A673 (cell line): ENCODE measurements at regions not wholly inside any gene's neighbourhood (a gene's known extent, or its start where the extent isn't known, plus 50 kb on each side); places are given as distances from the start of the nearest gene placed in this dataset.

ENCODE experiments used
- BruUV-seq: library from RNA; stranded (reverse); fragments of 400-500 nt; replicated peaks from 2 replicates; lab custom pipeline; 2021; lab: Mats Ljungman, UMichigan
- CTCF ChIA-PET: fragments of 300-600 bp; sonication (Branson Sonifier 250); formaldehyde crosslinking; loops from one replicate; lab custom pipeline; 2022; ENCODE audit warnings: antibody characterized with exemption; lab: Charles Lee
- POLR2A ChIA-PET: fragments of 300-600 bp; sonication (Branson Sonifier 250); formaldehyde crosslinking; loops from one replicate; lab custom pipeline; 2022; ENCODE audit warnings: antibody characterized with exemption; ENCODE audit not compliant: low non-redundant PET; lab: Charles Lee
- DNase-seq: peaks from one replicate; pipeline ENCODE4 v3.0.0-alpha.2; 2015; ENCODE audit warnings: low spot score
- H3K27ac ChIP-seq: fragments of 200-600 bp; sonication (generic); 2 replicates; pipeline ENCODE4 v1.5.1; 2016; ENCODE audit warnings: mixed run types, low read depth, mild to moderate bottlenecking, mixed read lengths, antibody characterized with exemption, low read length; ENCODE audit not compliant: poor library complexity, severe bottlenecking
- H3K27me3 ChIP-seq: fragments of 200-600 bp; sonication (generic); replicated peaks from 2 replicates; pipeline ENCODE4 v1.6.1; 2017; ENCODE audit warnings: mixed run types, low read depth, mild to moderate bottlenecking, mixed read lengths, antibody characterized with exemption, low read length; ENCODE audit not compliant: insufficient read depth, poor library complexity
- H3K36me3 ChIP-seq: fragments of 200-600 bp; sonication (generic); 2 replicates; pipeline ENCODE4 v1.6.1; 2016; ENCODE audit warnings: mixed run types, mild to moderate bottlenecking, mixed read lengths, antibody characterized with exemption, low read length; ENCODE audit not compliant: insufficient read depth, poor library complexity, severe bottlenecking
- H3K4me1 ChIP-seq: fragments of 200-600 bp; sonication (generic); 2 replicates; pipeline ENCODE4 v1.6.1; 2017; ENCODE audit warnings: mixed run types, mild to moderate bottlenecking, mixed read lengths, antibody characterized with exemption, low read length; ENCODE audit not compliant: insufficient read depth, poor library complexity, severe bottlenecking
- H3K4me3 ChIP-seq: fragments of 200-600 bp; sonication (generic); 2 replicates; pipeline ENCODE4 v1.5.1; 2016; ENCODE audit warnings: low read depth, mixed run types, mild to moderate bottlenecking, mixed read lengths, low read length; ENCODE audit not compliant: poor library complexity, severe bottlenecking
- H3K9me3 ChIP-seq: fragments of 200-600 bp; sonication (generic); 2 replicates; pipeline ENCODE4 v1.6.1; 2016; ENCODE audit warnings: mixed run types, low read depth, mild to moderate bottlenecking, mixed read lengths, antibody characterized with exemption, low read length; ENCODE audit not compliant: poor library complexity, severe bottlenecking
- EZH2 ChIP-seq: fragments of 200-600 bp; sonication (generic); IDR thresholded peaks from 2 replicates; pipeline ENCODE4 v1.6.1; 2017; ENCODE audit warnings: borderline replicate concordance, low read depth, mild to moderate bottlenecking, mixed read lengths, antibody characterized with exemption, low read length; ENCODE audit not compliant: poor library complexity, severe bottlenecking
- intact Hi-C: fragments of 100-400 bp; cut with micrococcal nuclease; formaldehyde crosslinking; loops from one replicate; pipeline ENCODE4 v1.10.0; 2022; ENCODE audit not compliant: unreplicated experiment
- TF ChIP-seq, protein P1 (sequence below): fragments of 300-800, 200-600 bp; sonication (generic); conservative IDR thresholded peaks from 2 replicates; pipeline ENCODE4 v1.5.1; 2017; ENCODE audit warnings: low read depth, mild to moderate bottlenecking, antibody characterized with exemption, low read length, moderate library complexity, mixed read lengths

DNA sequence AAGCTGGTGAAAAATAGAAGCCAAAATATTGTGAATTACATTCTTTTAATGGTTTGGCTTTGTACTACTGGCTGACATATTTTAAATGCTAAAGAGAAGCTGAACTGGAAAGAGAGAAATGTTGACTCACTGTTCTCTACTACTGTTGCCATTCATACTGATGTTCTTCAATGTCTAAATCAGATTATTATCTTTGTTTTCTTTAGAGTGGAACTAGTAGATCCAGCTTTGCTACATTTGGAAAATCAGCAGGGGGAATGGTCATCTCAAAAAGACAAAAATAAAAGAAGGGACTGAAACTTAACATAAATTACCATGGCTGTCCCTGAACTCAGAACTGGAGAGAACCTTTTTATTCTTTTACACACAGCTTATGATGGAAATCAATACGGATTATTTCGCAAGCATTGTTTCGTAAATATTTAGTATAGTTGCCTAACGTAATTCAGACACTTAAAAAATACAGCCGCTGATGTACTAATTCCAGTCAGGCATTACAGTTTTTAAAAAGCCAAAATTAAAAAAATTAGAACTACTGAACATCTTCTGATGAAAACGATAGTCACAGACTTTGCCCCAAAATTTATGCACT lies 76.3 kb upstream of the OTX2 start:
- TSS peak; percentile 45 for BruUV-seq
- CTCF ChIA-PET: no interaction called here
- intact Hi-C loops: no loop called here

GRCh38 chr14:56885825-56886224 lies 75.5 kb upstream of the OTX2 start:
- H3K4me3 ChIP-seq: no peak overlapping the region
- intact Hi-C loops: no loop called here
- TF ChIP-seq EZH2: no peak
- TF ChIP-seq, protein P1, sequence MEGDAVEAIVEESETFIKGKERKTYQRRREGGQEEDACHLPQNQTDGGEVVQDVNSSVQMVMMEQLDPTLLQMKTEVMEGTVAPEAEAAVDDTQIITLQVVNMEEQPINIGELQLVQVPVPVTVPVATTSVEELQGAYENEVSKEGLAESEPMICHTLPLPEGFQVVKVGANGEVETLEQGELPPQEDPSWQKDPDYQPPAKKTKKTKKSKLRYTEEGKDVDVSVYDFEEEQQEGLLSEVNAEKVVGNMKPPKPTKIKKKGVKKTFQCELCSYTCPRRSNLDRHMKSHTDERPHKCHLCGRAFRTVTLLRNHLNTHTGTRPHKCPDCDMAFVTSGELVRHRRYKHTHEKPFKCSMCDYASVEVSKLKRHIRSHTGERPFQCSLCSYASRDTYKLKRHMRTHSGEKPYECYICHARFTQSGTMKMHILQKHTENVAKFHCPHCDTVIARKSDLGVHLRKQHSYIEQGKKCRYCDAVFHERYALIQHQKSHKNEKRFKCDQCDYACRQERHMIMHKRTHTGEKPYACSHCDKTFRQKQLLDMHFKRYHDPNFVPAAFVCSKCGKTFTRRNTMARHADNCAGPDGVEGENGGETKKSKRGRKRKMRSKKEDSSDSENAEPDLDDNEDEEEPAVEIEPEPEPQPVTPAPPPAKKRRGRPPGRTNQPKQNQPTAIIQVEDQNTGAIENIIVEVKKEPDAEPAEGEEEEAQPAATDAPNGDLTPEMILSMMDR: no peak
- no peak for DNase-seq
- BruUV-seq: no TSS peak
- H3K36me3 ChIP-seq: no peaks in the 10 kb centered on the region
- H3K27ac ChIP-seq: peak overlapping the region; percentile 86
- ChIA-PET CTCF (no interaction called here), POLR2A (interaction anchor here (0.6 kb wide), 1 partner anchor 71 kb away, joined by 3 read pairs; no protein-coding TSS in a partner anchor)
- no peaks in the 10 kb centered on the region for H3K27me3 ChIP-seq
- no peaks in the 10 kb centered on the region for H3K9me3 ChIP-seq
- H3K4me1 ChIP-seq: peaks cover 50% of the 10 kb centered on the region

More for the DNA sequence above, 76.3 kb upstream of the OTX2 start:
- H3K9me3 ChIP-seq: no peaks in the 10 kb centered on the region
- TF ChIP-seq, protein P1: no peak
- TF ChIP-seq EZH2: no peak
- H3K27me3 ChIP-seq: no peaks in the 10 kb centered on the region
- no peak overlapping the region for H3K4me3 ChIP-seq
- POLR2A ChIA-PET: interaction anchor here (0.6 kb wide), 1 partner anchor 651 kb away, joined by 5 read pairs; no protein-coding TSS in a partner anchor
- H3K27ac ChIP-seq: peak overlapping the region; percentile 86
- peaks cover 58% of the 10 kb centered on the region for H3K4me1 ChIP-seq
- DNase-seq: peak; percentile 49
- H3K36me3 ChIP-seq: no peaks in the 10 kb centered on the region

GRCh38 chr14:56884617-56885016 lies 74.3 kb upstream of the OTX2 start:
- no TSS peak for BruUV-seq
- Histone ChIP-seq H3K4me3 (no peak overlapping the region), H3K27me3 (no peaks in the 10 kb centered on the region), H3K27ac (no peak overlapping the region), H3K4me1 (peaks cover 39% of the 10 kb centered on the region), H3K9me3 (no peaks in the 10 kb centered on the region), H3K36me3 (no peaks in the 10 kb centered on the region)
- intact Hi-C loops: no loop called here
- CTCF ChIA-PET: no interaction called here
- DNase-seq: no peak
- POLR2A ChIA-PET: no interaction called here
- TF ChIP-seq, protein P1: no peak
- TF ChIP-seq EZH2: no peak
